Amygdala (tissue), 56 donors: ENCODE measurements at regions not wholly inside any gene's neighbourhood (a gene's known extent, or its start where the extent isn't known, plus 50 kb on each side); places are given as distances from the start of the nearest gene placed in this dataset.

Experiments used
- DNase-seq, 56 donors: peaks; one replicate each; lab custom pipeline; 2025; lab: John Stamatoyannopoulos, UW

DNA sequence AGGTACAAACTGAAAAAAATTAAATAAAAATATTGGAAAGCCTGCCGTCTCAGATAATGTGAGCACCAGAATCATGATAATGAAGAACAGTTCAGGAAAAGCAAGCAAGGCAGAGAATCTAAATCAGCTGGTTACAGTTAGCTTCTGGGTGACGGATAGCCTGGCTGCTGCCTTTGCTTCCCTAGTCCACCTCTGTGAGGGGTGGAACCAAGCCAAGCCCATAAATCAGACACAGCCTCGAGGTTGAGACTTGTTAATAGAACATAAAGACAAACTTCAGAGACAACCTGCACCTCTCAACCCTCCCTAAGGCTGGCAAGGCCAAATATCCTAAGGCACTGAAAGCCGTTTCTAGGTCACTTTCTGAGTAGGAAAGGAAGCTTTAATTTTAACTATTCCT, 334.7 kb upstream of the SLC39A10 start:
- DNase-seq: no peak

- DNase-seq: no peak
Observed at GRCh38 chr2:195320413-195320973, 336.5 kb upstream of the SLC39A10 start.

DNA sequence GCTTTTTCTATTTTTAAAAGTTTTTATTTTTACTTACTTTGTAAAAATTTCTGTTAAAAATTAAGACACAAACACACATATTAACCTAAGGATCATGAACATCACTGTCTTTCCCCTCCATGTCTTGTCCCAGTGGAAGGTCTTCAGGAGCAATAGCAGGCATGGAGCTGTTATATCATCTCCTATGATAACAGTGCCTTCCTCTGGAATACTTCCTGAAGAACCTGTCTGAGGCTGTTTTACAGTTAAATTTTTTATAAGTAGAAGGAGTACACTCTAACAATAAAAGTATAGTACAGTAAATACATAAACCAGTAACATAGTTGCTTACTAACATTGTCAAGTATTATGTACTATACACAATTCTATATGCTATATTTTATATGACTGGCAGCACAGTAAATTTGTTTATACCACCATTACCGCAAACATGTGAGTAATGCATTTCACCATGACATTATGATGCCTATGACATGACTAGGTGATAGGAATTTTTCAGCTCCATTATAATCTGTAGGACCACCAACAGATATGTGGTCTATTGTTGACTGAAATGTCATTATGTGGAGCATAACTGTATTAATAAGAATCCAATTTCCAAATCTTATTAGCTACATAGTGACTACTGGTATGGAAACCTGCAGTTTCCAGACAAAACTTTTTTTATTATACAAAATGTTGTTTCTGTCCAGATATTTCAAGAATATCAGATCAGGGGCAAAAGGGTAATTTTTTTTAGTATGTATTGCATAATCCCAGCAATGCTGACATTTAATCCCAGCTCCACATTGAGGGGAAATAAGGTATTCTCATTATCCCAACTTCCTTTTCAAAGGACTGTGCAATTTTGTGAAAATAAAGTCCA, 337.2 kb upstream of the SLC39A10 start:
- no peak for DNase-seq

GRCh38 chr2:195319112-195319460, 337.9 kb upstream of the SLC39A10 start:
- DNase-seq: no peak

GRCh38 chr2:195318440-195319111, 338.4 kb upstream of the SLC39A10 start:
- peak in 10 of 56 donors; percentile 1 to 41 (median 8) for DNase-seq

GRCh38 chr2:195317550-195317949, 339.5 kb upstream of the SLC39A10 start:
- no peak for DNase-seq

GRCh38 chr2:195316486-195316885, 340.5 kb upstream of the SLC39A10 start:
- no peak for DNase-seq

GRCh38 chr2:195313962-195314361, 343.1 kb upstream of the SLC39A10 start:
- no peak for DNase-seq

GRCh38 chr2:195312662-195313061, 344.4 kb upstream of the SLC39A10 start:
- DNase-seq: no peak

GRCh38 chr2:195308163-195308562, 348.9 kb upstream of the SLC39A10 start:
- DNase-seq: no peak

DNA sequence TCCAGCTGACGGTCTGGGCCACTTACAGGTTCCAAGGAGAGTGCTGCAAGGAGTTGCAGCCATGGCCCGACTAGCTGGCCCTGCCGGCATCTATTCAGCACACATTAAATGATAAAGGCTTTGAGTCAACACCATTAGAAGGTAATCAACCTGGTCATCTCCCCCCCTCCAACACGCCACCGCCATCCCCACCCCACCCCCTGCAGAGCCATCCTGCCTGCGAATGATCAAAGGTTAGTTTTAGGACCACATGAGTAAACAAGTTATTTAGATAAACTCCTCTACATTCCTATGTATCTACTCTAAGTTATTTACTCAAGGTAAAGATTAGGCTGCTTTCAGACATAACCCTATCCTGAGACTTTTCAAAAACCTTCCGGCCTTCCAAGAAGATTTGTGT, 349.3 kb upstream of the SLC39A10 start:
- DNase-seq: no peak

DNA sequence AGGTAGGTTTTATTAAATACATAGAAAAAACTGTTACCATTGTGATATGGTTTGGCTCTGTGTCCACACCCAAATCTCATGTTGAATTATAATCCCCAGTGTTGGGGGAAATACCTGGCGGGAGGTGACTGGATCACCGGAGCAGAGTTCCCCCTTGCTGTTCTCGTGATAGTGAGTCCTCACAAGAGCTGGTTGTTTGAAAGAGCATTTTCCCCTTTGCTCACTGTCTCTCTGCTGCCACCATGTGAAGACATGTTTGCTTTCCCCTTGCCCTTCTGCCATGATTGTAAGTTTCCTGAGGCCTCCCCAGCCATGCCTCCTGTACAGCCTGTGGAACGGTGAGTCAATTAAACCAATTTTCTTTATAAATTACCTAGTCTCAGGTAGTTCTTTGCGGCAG, 352.7 kb upstream of the SLC39A10 start:
- no peak for DNase-seq

DNA sequence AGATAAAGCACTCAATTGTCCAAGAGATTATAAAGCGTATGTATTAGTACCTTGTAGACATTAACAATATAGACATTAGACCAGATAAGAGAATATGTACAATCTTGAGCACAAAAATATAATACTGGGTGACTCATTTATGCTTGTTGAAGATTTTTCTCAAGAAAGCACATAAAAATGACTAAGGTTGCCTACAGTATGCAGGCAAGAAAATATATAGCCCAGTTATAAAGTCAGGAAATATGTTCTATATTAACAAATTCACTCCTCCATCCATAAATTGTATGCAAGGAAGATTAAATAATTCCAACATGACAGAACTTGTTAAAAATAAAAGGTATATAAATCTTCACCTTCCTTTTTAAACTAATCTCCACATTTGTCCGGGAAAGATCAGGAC, 356.4 kb upstream of the SLC39A10 start:
- DNase-seq: no peak

GRCh38 chr2:195299600-195299999, 357.4 kb upstream of the SLC39A10 start:
- no peak for DNase-seq

GRCh38 chr2:195296490-195296889, 360.5 kb upstream of the SLC39A10 start:
- DNase-seq: no peak

DNA sequence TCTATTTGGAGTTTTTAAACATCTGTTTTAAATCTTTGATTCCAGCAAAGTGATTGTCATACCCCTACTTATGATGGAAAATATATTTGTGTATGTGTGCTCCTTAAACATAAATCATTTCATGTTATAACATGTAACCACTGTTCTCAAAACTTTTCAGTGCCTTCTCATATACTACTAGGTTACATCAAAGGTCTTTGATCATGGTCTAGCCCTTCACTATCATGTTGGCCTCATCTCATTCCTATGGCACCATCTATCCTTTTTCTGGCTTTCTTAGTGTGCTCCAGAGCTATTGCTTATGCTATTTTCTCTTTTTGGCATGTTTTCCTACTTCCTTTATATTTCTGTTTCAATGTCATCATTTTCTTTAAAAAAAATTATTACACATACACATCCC, 367.9 kb upstream of the SLC39A10 start:
- no peak for DNase-seq

DNA sequence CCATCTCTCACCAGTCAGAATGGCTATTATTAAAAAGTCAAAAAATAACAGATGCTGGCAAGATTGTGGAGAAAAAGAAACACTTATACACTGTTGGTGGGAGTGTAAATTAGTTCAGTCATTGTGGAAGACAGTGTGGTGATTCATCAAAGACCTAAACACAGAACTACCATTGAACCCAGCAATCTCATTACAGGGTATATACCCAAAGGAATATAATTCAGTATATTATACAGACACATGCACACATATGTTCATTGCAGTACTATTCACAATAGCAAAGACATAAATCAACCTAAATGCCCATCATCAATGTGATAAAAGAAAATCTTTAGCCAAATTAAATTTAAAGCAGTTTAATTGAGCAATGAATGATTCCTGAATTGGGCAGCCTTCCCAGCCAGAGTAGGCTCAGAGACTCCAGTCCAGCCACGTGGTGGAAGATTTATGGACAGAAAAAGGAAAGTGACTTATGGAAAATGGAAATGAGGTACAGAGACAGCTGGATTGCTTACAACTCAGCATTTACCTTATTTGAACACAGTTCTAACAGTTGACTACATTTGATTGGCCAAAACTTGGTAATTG, 377.1 kb upstream of the SLC39A10 start:
- no peak for DNase-seq

- DNase-seq: no peak
Observed at GRCh38 chr2:195270466-195271039, 386.5 kb upstream of the SLC39A10 start.

GRCh38 chr2:195269220-195269619, 387.8 kb upstream of the SLC39A10 start:
- DNase-seq: no peak

DNA sequence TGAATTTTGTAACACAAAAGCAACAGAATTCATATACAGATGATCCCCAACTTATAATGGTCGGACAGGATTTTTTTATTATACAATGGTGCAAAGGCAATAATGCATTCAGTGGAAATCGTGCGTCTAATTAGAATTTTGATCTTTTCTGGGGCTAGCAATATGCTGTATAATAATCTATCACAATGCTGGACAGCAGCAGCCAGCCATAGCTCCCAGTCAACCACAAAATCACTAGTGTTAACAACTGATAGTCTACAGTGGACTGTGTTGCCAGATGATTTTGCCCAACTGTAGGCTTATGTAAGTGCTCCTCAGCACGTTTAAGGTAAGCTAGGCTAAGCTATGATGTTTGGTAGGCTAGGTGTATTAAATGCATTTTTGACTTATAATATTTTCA, 399.0 kb upstream of the SLC39A10 start:
- DNase-seq: no peak

- no peak for DNase-seq
Observed at GRCh38 chr2:195252018-195252417, 405.0 kb upstream of the SLC39A10 start.
